Fibroblast of mammary gland (primary cell): ENCODE measurements at regions not wholly inside any gene's neighbourhood (a gene's known extent, or its start where the extent isn't known, plus 50 kb on each side); places are given as distances from the start of the nearest gene placed in this dataset.

Source experiments
- DNase-seq: peaks from one replicate; pipeline ENCODE4 v3.0.0-alpha.2; 2010; ENCODE audit warnings: low read depth
- H3K4me3 ChIP-seq: 2 replicates; pipeline ENCODE4 v1.5.1; 2011; ENCODE audit warnings: low read depth, mild to moderate bottlenecking, low read length, moderate library complexity; ENCODE audit not compliant: control insufficient read depth
- CTCF ChIP-seq: conservative IDR thresholded peaks from 2 replicates; pipeline ENCODE4 v1.5.1; 2011; ENCODE audit warnings: low read depth, low read length, inconsistent platforms; ENCODE audit not compliant: control insufficient read depth, insufficient read depth

DNA sequence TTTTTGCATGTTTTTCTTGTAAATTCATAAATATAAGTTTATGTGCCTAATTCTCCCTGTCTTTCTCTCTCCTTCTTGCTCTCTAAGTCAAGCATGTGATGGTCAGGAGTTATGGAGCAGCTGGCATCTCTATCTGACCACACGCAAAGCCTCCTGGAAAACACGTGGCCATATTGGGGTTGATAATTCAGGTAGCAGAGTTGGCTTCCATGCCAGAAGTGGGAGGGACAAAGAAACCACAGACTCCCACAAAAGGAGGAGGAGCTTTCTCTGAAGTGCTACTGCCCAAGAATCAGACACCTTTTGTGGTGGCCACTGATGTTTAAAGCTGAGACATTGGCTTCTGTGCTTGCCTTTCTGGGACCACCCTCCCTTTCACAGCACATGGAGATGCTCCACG lies 517.6 kb upstream of the TMEM132C start:
- DNase-seq: no peak
- no peak for TF ChIP-seq CTCF
- no peak overlapping the region for H3K4me3 ChIP-seq

DNA sequence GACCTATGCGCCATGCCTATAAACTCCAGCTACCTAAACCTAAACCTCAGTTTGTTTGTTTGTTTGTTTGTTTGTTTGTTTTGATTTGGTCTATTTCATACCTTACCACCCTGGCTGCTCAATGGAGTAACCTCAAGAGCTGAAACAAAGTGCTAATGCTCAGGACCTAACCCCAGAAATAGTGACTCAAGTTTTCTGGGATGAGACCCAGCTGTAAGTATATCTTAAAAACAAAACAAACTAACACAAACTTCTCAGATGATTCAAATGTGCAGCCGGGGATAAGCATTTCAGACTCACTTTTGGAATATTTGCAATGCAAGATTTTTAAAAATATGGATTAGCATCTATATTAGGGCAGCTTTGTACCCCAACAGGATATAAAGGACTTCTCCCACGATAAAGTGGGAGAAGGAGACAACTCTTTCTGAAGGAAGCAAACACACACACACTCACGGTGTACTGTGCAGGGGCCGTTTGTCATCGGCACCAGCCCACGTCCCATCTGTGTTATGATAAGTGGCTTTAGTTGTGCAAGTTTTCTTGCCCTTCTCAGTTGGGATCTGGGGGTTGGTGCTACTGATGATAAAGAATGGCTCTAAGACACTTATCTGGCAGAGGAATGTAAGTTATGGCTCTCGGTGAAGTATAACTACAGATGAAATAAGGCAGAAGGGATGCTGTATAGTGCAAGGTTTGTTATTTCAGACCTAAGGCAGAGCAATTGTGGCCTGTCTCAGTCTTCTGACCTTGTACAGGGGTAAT lies 516.7 kb upstream of the TMEM132C start:
- no peak for DNase-seq
- no peak for TF ChIP-seq CTCF
- no peak overlapping the region for H3K4me3 ChIP-seq

GRCh38 chr12:127752802-127753201 lies 514.2 kb upstream of the TMEM132C start:
- no peak for DNase-seq
- H3K4me3 ChIP-seq: no peak overlapping the region
- no peak for TF ChIP-seq CTCF

DNA sequence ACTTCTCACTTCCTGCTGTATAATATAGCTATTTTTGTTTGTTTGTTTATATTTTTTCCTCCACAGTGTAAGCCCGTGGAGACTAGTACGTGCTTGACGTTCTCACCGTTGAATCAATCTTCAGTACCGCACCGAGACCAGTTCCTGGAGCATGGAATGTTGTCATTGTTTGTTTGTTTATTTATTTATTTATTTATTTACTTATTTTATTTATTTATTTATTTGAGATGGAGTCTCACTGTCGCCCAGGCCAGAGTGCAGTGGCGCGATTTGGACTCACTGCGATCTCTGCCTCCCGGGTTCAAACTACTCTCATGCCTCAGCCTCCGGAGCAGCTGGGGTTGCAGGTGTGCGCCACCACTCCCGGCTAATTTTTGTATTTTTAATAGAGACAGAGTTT lies 506.6 kb upstream of the TMEM132C start:
- no peak for TF ChIP-seq CTCF
- no peak overlapping the region for H3K4me3 ChIP-seq
- DNase-seq: no peak

- no peak overlapping the region for H3K4me3 ChIP-seq
- TF ChIP-seq CTCF: no peak
- no peak for DNase-seq
Measured at GRCh38 chr12:127760996-127761395, 506.0 kb upstream of the TMEM132C start.

GRCh38 chr12:127761880-127762279 lies 505.1 kb upstream of the TMEM132C start:
- H3K4me3 ChIP-seq: no peak overlapping the region
- DNase-seq: no peak
- no peak for TF ChIP-seq CTCF
